SU-DHL-6 (cell line): ENCODE measurements at regions not wholly inside any gene's neighbourhood (a gene's known extent, or its start where the extent isn't known, plus 50 kb on each side); places are given as distances from the start of the nearest gene placed in this dataset.

ENCODE experiments used
- H2AFZ ChIP-seq: fragments of 200-600 bp; sonication (generic); 2 replicates; pipeline ENCODE4 v1.6.1; 2014; ENCODE audit warnings: low read depth, mild to moderate bottlenecking, moderate library complexity, mixed read lengths, antibody characterized with exemption, low read length; ENCODE audit not compliant: severe bottlenecking
- H3F3A ChIP-seq: fragments of 200-600 bp; shearing (Covaris generic); 2 replicates; pipeline ENCODE4 v1.6.0; 2016; ENCODE audit warnings: antibody characterized with exemption, mild to moderate bottlenecking; ENCODE audit not compliant: insufficient read depth
- H3K27ac ChIP-seq: fragments of 200-600 bp; sonication (generic); 2 replicates; pipeline ENCODE4 v1.5.1; 2016; ENCODE audit warnings: low read depth, mild to moderate bottlenecking, low read length, moderate library complexity, mixed read lengths
- H3K27me3 ChIP-seq: fragments of 200-600 bp; sonication (generic), shearing (Covaris generic); 2 replicates; pipeline ENCODE4 v1.6.0; 2014; ENCODE audit warnings: mild to moderate bottlenecking, low read length
- H3K36me3 ChIP-seq: fragments of 200-600 bp; sonication (generic); 2 replicates; pipeline ENCODE4 v1.6.1; 2014; ENCODE audit warnings: mild to moderate bottlenecking, low read length, mixed read lengths
- H3K4me2 ChIP-seq: fragments of 300-600, 200-600 bp; shearing (Covaris generic), sonication (generic); 2 replicates; pipeline ENCODE4 v1.6.0; 2014; ENCODE audit warnings: low read length, low read depth, mild to moderate bottlenecking; ENCODE audit not compliant: poor library complexity, severe bottlenecking
- H3K4me3 ChIP-seq: fragments of 200-600 bp; sonication (generic); 2 replicates; pipeline ENCODE4 v1.5.1; 2014; ENCODE audit warnings: antibody characterized with exemption, low read length, mild to moderate bottlenecking, mixed read lengths; ENCODE audit not compliant: insufficient read depth, poor library complexity, severe bottlenecking
- H3K79me2 ChIP-seq: fragments of 200-600 bp; sonication (generic); 2 replicates; pipeline ENCODE4 v1.6.1; 2014; ENCODE audit warnings: mild to moderate bottlenecking, low read length, moderate library complexity; ENCODE audit not compliant: insufficient read depth
- H3K9ac ChIP-seq: fragments of 200-600 bp; sonication (generic); 2 replicates; pipeline ENCODE4 v1.7.0; 2014; ENCODE audit warnings: mild to moderate bottlenecking, low read length
- H3K9me2 ChIP-seq: fragments of 200-600 bp; sonication (generic); replicated peaks from 2 replicates; pipeline ENCODE4 v1.6.1; 2014; ENCODE audit warnings: low read length; ENCODE audit not compliant: insufficient read depth
- H3K9me3 ChIP-seq: fragments of 200-600 bp; sonication (generic); 2 replicates; pipeline ENCODE4 v1.6.1; 2014; ENCODE audit warnings: low read length, mixed read lengths; ENCODE audit not compliant: insufficient read depth
- H4K20me1 ChIP-seq: fragments of 200-600 bp; sonication (generic); 2 replicates; pipeline ENCODE4 v1.6.1; 2014; ENCODE audit warnings: low read depth, mild to moderate bottlenecking, antibody characterized with exemption, low read length, moderate library complexity, mixed read lengths
- EZH2phosphoT487 ChIP-seq: fragments of 200-600 bp; sonication (generic), shearing (Covaris generic); conservative IDR thresholded peaks from 2 replicates; pipeline ENCODE4 v1.6.1; 2018; ENCODE audit warnings: mild to moderate bottlenecking, antibody characterized with exemption, low read length, moderate library complexity, mixed read lengths
- TF ChIP-seq, protein P1 (sequence below): fragments of 200-600 bp; sonication (generic); IDR thresholded peaks from one replicate; pipeline ENCODE4 v1.5.1; 2017; ENCODE audit warnings: antibody characterized with exemption, mild to moderate bottlenecking, low read length, moderate library complexity; ENCODE audit not compliant: insufficient read depth, poor library complexity, severe bottlenecking

- no peak overlapping the region for H3K4me2 ChIP-seq
- no peak overlapping the region for H3K9ac ChIP-seq
- H3K36me3 ChIP-seq: no peaks in the 10 kb centered on the region
- H3K27ac ChIP-seq: no peak overlapping the region
- no peak for TF ChIP-seq EZH2phosphoT487
- TF ChIP-seq, protein P1, sequence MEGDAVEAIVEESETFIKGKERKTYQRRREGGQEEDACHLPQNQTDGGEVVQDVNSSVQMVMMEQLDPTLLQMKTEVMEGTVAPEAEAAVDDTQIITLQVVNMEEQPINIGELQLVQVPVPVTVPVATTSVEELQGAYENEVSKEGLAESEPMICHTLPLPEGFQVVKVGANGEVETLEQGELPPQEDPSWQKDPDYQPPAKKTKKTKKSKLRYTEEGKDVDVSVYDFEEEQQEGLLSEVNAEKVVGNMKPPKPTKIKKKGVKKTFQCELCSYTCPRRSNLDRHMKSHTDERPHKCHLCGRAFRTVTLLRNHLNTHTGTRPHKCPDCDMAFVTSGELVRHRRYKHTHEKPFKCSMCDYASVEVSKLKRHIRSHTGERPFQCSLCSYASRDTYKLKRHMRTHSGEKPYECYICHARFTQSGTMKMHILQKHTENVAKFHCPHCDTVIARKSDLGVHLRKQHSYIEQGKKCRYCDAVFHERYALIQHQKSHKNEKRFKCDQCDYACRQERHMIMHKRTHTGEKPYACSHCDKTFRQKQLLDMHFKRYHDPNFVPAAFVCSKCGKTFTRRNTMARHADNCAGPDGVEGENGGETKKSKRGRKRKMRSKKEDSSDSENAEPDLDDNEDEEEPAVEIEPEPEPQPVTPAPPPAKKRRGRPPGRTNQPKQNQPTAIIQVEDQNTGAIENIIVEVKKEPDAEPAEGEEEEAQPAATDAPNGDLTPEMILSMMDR: no peak
- H3K27me3 ChIP-seq: no peaks in the 10 kb centered on the region
- H3K9me3 ChIP-seq: no peaks in the 10 kb centered on the region
- no peak overlapping the region for H2AFZ ChIP-seq
- H3F3A ChIP-seq: no peaks in the 10 kb centered on the region
- no peak overlapping the region for H3K4me3 ChIP-seq
- no peaks in the 10 kb centered on the region for H3K79me2 ChIP-seq
- H4K20me1 ChIP-seq: no peaks in the 10 kb centered on the region
- H3K9me2 ChIP-seq: no peaks in the 10 kb centered on the region
Observed at GRCh38 chr5:52468976-52469375, 318.7 kb upstream of the ITGA1 start.

DNA sequence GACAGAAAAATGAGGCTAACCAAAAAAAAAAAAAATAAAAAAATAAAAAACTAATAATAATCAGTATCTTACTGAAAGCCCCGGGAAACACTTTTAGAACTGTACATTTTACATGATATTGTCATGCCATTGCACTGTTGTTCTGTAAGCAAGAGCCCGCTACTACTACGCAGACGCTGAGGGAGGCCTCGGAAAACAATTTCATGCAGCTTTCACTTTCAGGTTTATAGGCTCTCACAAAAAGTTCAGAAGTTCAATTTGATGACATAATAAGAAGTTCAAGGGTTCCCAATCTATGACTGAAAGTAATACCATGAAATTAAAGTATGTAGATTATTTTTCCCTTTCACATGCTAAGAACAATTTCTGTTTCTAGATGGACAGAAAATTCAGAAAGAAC is 318.3 kb upstream of the ITGA1 start:
- Histone ChIP-seq H3K9me3 (no peaks in the 10 kb centered on the region), H3K4me3 (no peak overlapping the region), H3K36me3 (no peaks in the 10 kb centered on the region), H3K27ac (no peak overlapping the region), H3F3A (no peaks in the 10 kb centered on the region), H2AFZ (no peak overlapping the region), H3K27me3 (no peaks in the 10 kb centered on the region), H3K79me2 (no peaks in the 10 kb centered on the region), H3K9ac (no peak overlapping the region), H3K9me2 (no peaks in the 10 kb centered on the region), H4K20me1 (no peaks in the 10 kb centered on the region), H3K4me2 (no peak overlapping the region)
- TF ChIP-seq EZH2phosphoT487: no peak
- TF ChIP-seq, protein P1: no peak

DNA sequence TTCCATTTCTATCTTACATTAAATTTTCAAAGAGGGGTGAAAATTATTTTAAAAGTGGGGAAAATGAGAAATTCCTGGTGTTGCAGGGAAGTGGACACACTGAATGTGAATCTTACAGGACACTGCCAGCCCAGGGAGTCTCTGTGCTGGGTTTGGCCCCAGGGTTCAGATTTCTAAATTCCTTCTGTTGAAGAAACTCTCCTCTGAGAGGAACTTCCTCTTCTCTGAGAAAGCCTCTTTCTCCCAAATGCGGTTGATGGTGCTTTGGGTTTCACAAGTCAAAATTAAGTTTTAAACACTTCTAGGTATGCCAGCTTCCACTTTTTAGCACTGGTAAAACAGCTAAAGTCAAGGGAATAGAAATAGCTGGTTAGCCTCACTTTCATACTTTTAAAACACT is 317.9 kb upstream of the ITGA1 start:
- Histone ChIP-seq H3K27me3 (no peaks in the 10 kb centered on the region), H3K27ac (no peak overlapping the region), H4K20me1 (no peaks in the 10 kb centered on the region), H3K4me2 (no peak overlapping the region), H3K79me2 (no peaks in the 10 kb centered on the region), H3K36me3 (no peaks in the 10 kb centered on the region), H3K9ac (no peak overlapping the region), H2AFZ (no peak overlapping the region), H3K4me3 (no peak overlapping the region), H3K9me3 (no peaks in the 10 kb centered on the region), H3F3A (no peaks in the 10 kb centered on the region), H3K9me2 (no peaks in the 10 kb centered on the region)
- TF ChIP-seq, protein P1: no peak

DNA sequence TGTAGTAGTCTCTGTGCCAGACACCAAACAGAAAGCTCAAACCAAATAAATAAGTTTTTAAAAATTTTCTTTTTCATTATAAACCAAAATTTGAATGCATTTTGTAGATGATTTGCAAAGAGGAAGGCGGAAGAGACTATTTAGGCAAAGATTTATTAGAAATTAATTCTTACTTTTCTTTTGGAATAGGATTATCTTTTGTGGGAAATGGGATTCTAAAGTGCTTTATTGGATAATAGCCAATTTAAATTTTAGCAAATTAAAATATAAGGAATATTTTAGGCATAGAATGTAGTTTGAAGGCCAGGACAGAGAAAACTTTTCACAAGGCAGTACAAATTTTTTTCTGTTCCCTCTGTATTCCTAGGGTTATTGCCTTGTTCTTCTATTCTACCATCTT is 311.4 kb upstream of the ITGA1 start:
- no peaks in the 10 kb centered on the region for H3K9me2 ChIP-seq
- no peaks in the 10 kb centered on the region for H3K9me3 ChIP-seq
- H3K9ac ChIP-seq: no peak overlapping the region
- H3K36me3 ChIP-seq: no peaks in the 10 kb centered on the region
- H2AFZ ChIP-seq: no peak overlapping the region
- no peak overlapping the region for H3K27ac ChIP-seq
- no peaks in the 10 kb centered on the region for H4K20me1 ChIP-seq
- TF ChIP-seq EZH2phosphoT487: no peak
- TF ChIP-seq, protein P1: no peak
- H3K4me2 ChIP-seq: no peak overlapping the region
- no peak overlapping the region for H3K4me3 ChIP-seq
- H3F3A ChIP-seq: no peaks in the 10 kb centered on the region
- H3K27me3 ChIP-seq: no peaks in the 10 kb centered on the region
- no peaks in the 10 kb centered on the region for H3K79me2 ChIP-seq
